ENCODE measurements at regions not wholly inside any gene's neighbourhood (a gene's known extent, or its start where the extent isn't known, plus 50 kb on each side); places are given as distances from the start of the nearest gene placed in this dataset.
"Not testable (repeated sequence)": the region's sequence is repeated elsewhere in the genome, so short reads cannot be mapped to it uniquely, and the experiment has no call there.

- TF ChIP-seq CTCF (IDR thresholded peaks at IDR 0.05; ENCODE audit: extremely low read depth, insufficient read depth, missing control alignments), result no peak
- in situ Hi-C loops (cut with MboI; ENCODE audit: low pct_unique_long_range_greater_than_20kb, low sequenced_read_pairs, unreplicated experiment), result no loop called here
- DNase-seq (ENCODE audit: low spot score), result no peak
Measured at GRCh38 chr12:4193821-4194220, 79.7 kb upstream of the CCND2 start.

- TF ChIP-seq CTCF (IDR thresholded peaks at IDR 0.05; ENCODE audit: extremely low read depth, insufficient read depth, missing control alignments), result no peak
- in situ Hi-C loops (cut with MboI; ENCODE audit: low pct_unique_long_range_greater_than_20kb, low sequenced_read_pairs, unreplicated experiment), result no loop called here
- peak; percentile 42 for DNase-seq (ENCODE audit: low spot score)
Measured at GRCh38 chr12:4191642-4192041, 81.9 kb upstream of the CCND2 start.

- TF ChIP-seq CTCF (IDR thresholded peaks at IDR 0.05; ENCODE audit: extremely low read depth, insufficient read depth, missing control alignments), result no peak
- in situ Hi-C loops (cut with MboI; ENCODE audit: low pct_unique_long_range_greater_than_20kb, low sequenced_read_pairs, unreplicated experiment), result no loop called here
- no peak for DNase-seq (ENCODE audit: low spot score)
Measured at GRCh38 chr12:4191149-4191548, 82.4 kb upstream of the CCND2 start.

- DNase-seq (ENCODE audit: low spot score), result no peak
- in situ Hi-C loops (cut with MboI; ENCODE audit: low pct_unique_long_range_greater_than_20kb, low sequenced_read_pairs, unreplicated experiment), result no loop called here
- no peak for TF ChIP-seq CTCF (IDR thresholded peaks at IDR 0.05; ENCODE audit: extremely low read depth, insufficient read depth, missing control alignments)
Measured at GRCh38 chr12:4190366-4191063, 83.0 kb upstream of the CCND2 start.

- TF ChIP-seq CTCF (IDR thresholded peaks at IDR 0.05; ENCODE audit: extremely low read depth, insufficient read depth, missing control alignments), result no peak
- in situ Hi-C loops (cut with MboI; ENCODE audit: low pct_unique_long_range_greater_than_20kb, low sequenced_read_pairs, unreplicated experiment), result no loop called here
- no peak for DNase-seq (ENCODE audit: low spot score)
Measured at GRCh38 chr12:4189721-4190120, 83.8 kb upstream of the CCND2 start.

GRCh38 chr12:4187916-4188315 lies 85.6 kb upstream of the CCND2 start:
- no peak for DNase-seq (ENCODE audit: low spot score)
- in situ Hi-C loops (cut with MboI; ENCODE audit: low pct_unique_long_range_greater_than_20kb, low sequenced_read_pairs, unreplicated experiment), result no loop called here
- no peak for TF ChIP-seq CTCF (IDR thresholded peaks at IDR 0.05; ENCODE audit: extremely low read depth, insufficient read depth, missing control alignments)

GRCh38 chr12:4187315-4187714 lies 86.2 kb upstream of the CCND2 start:
- in situ Hi-C loops (cut with MboI; ENCODE audit: low pct_unique_long_range_greater_than_20kb, low sequenced_read_pairs, unreplicated experiment); DNase-seq (ENCODE audit: low spot score): not testable (repeated sequence)
